Retinal pigment epithelial cell (primary cell): ENCODE measurements at regions not wholly inside any gene's neighbourhood (a gene's known extent, or its start where the extent isn't known, plus 50 kb on each side); places are given as distances from the start of the nearest gene placed in this dataset.

Source experiments
- DNase-seq: peaks from one replicate; pipeline ENCODE4 v3.0.0-alpha.2; 2010; ENCODE audit warnings: low read depth
- H3K4me3 ChIP-seq: 2 replicates; pipeline ENCODE4 v1.5.1; 2011; ENCODE audit warnings: mild to moderate bottlenecking, low read length, control low read depth, moderate library complexity
- CTCF ChIP-seq: conservative IDR thresholded peaks from 2 replicates; pipeline ENCODE4 v1.5.1; 2011; ENCODE audit warnings: low read depth, low read length, control low read depth, inconsistent platforms

GRCh38 chr2:12795851-12796250 is 79.1 kb downstream of the TRIB2 start:
- DNase-seq = no peak
- TF ChIP-seq CTCF = no peak

GRCh38 chr2:12796657-12797056 is 79.9 kb downstream of the TRIB2 start:
- H3K4me3 ChIP-seq = no peak overlapping the region
- no peak for DNase-seq
- TF ChIP-seq CTCF = no peak

More at GRCh38 chr2:12795851-12796250, 79.1 kb downstream of the TRIB2 start:
- H3K4me3 ChIP-seq = no peak overlapping the region

GRCh38 chr2:12797815-12798214 is 81.1 kb downstream of the TRIB2 start:
- H3K4me3 ChIP-seq = no peak overlapping the region
- no peak for TF ChIP-seq CTCF
- DNase-seq = no peak

- H3K4me3 ChIP-seq = no peak overlapping the region
- no peak for TF ChIP-seq CTCF
- no peak for DNase-seq
These were observed 86.9 kb downstream of the TRIB2 start for GRCh38 chr2:12803607-12804006.

- no peak for DNase-seq
- no peak for TF ChIP-seq CTCF
- H3K4me3 ChIP-seq = no peak overlapping the region
These were observed 87.5 kb downstream of the TRIB2 start for GRCh38 chr2:12804091-12804856.

GRCh38 chr2:12805033-12805432 is 88.3 kb downstream of the TRIB2 start:
- TF ChIP-seq CTCF = no peak
- H3K4me3 ChIP-seq = no peak overlapping the region
- DNase-seq = no peak

GRCh38 chr2:12806549-12807242 is 90.0 kb downstream of the TRIB2 start:
- H3K4me3 ChIP-seq = no peak overlapping the region
- no peak for DNase-seq
- no peak for TF ChIP-seq CTCF
